Hepatocyte (in vitro differentiated cells): ENCODE measurements at regions not wholly inside any gene's neighbourhood (a gene's known extent, or its start where the extent isn't known, plus 50 kb on each side); places are given as distances from the start of the nearest gene placed in this dataset.

Experiments used
- CTCF ChIP-seq: fragments of 200-600 bp; sonication (generic); IDR thresholded peaks from 2 replicates; pipeline ENCODE4 v1.5.1; 2016; ENCODE audit warnings: antibody characterized with exemption, mild to moderate bottlenecking; ENCODE audit not compliant: poor library complexity
- EZH2 ChIP-seq: fragments of 200-600 bp; sonication (generic); IDR thresholded peaks from 2 replicates; pipeline ENCODE4 v1.6.1; 2016; ENCODE audit warnings: antibody characterized with exemption, mild to moderate bottlenecking, borderline replicate concordance

GRCh38 chr22:34781681-34782080 is 284.3 kb upstream of the ISX start:
- TF ChIP-seq CTCF (no peak), EZH2 (no peak)
